ENCODE measurements at regions not wholly inside any gene's neighbourhood (a gene's known extent, or its start where the extent isn't known, plus 50 kb on each side); places are given as distances from the start of the nearest gene placed in this dataset.
"Not testable (repeated sequence)": the region's sequence is repeated elsewhere in the genome, so short reads cannot be mapped to it uniquely, and the experiment has no call there.

DNA sequence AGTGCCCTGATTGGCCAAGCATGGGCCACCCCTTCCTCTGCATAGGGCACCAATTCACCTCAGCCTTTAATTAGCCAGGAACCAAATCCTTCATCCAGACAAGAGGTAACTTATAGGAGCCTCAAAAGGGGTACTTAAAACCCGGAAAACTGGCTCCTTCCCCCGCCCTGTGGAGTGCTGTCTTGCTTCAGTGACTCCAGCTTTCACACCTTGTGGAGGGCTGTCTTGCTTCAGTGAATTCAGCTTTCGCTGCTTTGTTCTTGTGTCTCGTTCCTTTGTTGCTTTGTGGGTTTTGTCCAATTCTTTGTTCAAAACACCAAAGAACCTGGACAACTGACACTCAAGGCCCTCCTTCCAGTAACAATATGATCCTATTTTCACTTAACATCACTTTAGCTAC is 82.2 kb upstream of the FRG1 start:
- no peak for DNase-seq

DNA sequence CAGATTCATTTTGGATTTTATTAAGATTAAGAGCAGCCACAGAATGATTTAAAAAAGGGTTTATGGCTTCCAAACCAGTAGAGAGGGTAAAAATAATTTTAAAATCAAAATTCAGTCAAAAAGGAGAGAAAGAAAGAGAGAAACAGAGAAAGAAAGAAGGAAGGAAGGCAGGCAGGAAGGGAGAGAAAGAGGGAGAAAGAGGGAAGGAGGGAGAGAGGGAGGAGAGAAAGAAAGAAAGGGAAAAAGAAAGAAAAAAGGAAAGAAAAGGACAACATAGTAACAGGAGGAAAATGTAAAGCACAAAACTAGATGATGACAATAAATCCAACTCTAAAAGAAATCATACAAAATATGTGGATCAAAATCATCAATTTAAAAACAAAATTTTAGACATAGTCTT is 79.6 kb upstream of the FRG1 start:
- no peak for DNase-seq

DNA sequence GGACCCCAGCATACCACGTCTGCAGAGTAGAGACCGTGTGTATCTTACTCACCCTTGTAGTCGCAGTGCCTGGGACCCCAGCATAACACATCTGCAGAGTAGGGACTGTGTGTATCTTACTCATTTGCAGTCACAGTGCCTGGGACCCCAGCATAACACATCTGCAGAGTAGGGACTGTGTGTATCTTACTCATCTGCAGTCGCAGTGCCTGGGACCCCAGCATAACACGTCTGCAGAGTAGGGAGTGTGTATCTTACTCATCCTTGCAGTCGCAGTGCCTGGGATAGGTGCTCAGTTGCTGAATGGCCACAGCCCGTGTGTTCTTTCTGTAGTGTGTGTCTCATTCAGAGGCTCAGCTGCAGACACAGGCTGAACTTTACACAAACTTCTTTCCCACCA is 71.4 kb upstream of the FRG1 start:
- no peak for DNase-seq

DNA sequence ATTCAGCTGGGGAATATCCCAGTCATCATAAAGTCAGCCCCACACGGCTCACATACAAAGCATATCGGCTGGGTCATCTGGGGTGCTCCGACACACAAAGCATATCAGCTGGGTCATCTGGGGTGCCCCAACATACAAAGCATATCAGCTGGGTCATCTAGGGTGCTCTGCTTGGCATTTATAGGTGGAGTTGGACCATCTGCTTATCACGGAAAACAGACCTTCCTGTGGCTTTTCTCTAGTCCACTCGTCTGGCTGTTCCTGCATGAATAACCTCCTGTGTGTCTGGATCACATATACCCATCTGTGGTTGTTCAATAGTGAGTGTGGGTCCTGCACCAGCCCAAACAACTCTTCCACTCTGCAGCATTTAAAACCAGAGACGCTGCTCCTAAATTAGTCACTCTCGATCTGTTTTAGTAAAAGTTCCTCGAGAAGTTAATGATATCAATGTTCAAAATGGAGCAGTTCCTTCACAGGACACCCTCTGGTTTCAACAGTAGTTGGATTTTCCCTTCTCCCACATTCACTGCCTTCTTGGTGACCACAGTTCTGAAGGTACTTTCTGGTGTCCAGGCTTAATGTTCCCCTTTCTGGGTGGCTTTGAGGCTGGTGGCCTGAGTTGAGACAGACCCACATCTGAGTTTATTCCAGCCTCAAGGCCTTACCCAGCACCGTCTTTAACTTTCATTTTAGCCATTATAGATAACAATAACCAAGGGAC is 70.0 kb upstream of the FRG1 start:
- no peak for DNase-seq

DNA sequence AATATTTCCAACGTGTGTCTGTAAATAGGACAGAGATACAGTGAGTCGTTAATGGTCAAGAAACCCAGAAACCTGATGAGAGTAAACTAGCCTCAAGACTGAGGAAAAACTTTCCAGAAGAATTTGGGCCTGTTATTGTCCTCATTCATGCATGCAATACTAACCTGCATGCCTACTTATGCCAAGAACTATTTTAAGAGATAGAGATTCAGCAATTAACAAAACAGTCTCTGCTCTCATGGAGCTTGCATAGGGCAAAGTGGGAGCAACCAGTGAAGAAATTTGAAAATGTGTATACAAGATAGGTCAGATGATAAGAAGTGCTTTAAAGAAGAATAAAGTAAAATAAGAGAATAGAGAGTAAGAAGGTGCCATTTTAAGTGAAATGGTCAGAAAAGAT is 66.1 kb upstream of the FRG1 start:
- DNase-seq: no peak

DNA sequence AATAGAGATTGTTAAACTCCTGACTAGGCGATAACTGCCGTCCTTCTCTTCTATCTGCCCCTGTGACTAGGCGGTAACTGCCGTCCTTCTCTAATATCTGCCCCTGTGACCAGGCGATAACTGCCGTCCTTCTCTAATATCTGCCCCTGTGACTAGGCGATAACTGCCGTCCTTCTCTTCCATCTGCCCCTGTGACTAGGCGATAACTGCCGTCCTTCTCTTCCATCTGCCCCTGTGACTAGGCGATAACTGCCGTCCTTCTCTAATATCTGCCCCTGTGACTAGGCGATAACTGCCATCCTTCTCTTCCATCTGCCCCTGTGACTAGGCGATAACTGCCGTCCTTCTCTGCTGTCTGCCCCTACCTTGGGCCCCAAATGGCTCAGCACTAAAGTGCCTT is 59.5 kb upstream of the FRG1 start:
- not testable (repeated sequence) for DNase-seq

DNA sequence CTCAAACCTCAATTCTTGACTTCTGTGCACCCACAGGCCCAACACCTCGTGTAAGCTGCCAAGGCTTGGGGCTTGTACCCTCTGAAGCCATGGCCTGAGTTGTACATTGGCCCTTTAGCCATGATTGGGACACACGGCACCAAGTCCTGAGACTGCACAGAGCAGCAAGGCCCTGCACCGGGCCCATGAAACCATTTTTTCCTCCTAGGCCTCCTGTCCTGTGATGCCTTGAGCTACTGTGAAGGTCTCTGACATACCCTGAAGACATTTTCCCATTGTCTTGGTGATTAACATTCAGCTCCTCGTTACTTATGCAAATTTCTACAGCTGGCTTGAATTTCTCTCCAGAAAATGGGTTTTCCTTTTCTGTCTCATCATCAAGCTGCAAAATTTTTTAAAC is 52.3 kb upstream of the FRG1 start:
- not testable (repeated sequence) for DNase-seq
